Panc1 (cell line): ENCODE measurements at regions not wholly inside any gene's neighbourhood (a gene's known extent, or its start where the extent isn't known, plus 50 kb on each side); places are given as distances from the start of the nearest gene placed in this dataset.

Experiments
- ATAC-seq: fragments of 200-7000 bp; cut with Tn5 transposase; 2 replicates; pipeline ENCODE4 v1.9.1; 2020; ENCODE audit warnings: mild to moderate bottlenecking, moderate library complexity
- BruUV-seq: library from RNA; stranded (reverse); fragments of 400-500 nt; replicated peaks from 2 replicates; lab custom pipeline; 2021; lab: Mats Ljungman, UMichigan
- CTCF ChIA-PET: fragments of 300-600 bp; sonication (Branson Sonifier 250); formaldehyde crosslinking; loops from one replicate; lab custom pipeline; 2022; ENCODE audit warnings: antibody characterized with exemption; lab: Charles Lee
- POLR2A ChIA-PET: fragments of 300-600 bp; sonication (Branson Sonifier 250); formaldehyde crosslinking; loops from one replicate; lab custom pipeline; 2022; ENCODE audit warnings: antibody characterized with exemption; lab: Charles Lee
- DNase-seq: peaks from one replicate; pipeline ENCODE4 v3.0.0-alpha.2; 2010; ENCODE audit warnings: low read depth, low spot score
- H3K27ac ChIP-seq: 2 replicates; pipeline ENCODE4 v1.5.1; 2011; ENCODE audit warnings: mild to moderate bottlenecking, low read length, inconsistent platforms
- H3K27me3 ChIP-seq: fragments of 200-500 bp; sonication (Bioruptor generic); 2 replicates; pipeline ENCODE4 v1.6.0; 2014; ENCODE audit warnings: low read length, inconsistent platforms; ENCODE audit not compliant: control insufficient read depth, insufficient read depth
- H3K36me3 ChIP-seq: fragments of 200-500 bp; sonication (Bioruptor generic); 2 replicates; pipeline ENCODE4 v1.5.1; 2014; ENCODE audit warnings: inconsistent platforms, mild to moderate bottlenecking, low read length, moderate library complexity; ENCODE audit not compliant: control insufficient read depth, insufficient read depth
- H3K4me1 ChIP-seq: 2 replicates; pipeline ENCODE4 v1.5.1; 2011; ENCODE audit warnings: inconsistent platforms, mild to moderate bottlenecking, low read length, moderate library complexity; ENCODE audit not compliant: control insufficient read depth, insufficient read depth
- H3K4me3 ChIP-seq, 2 experiments: 2 replicates each; pipeline ENCODE4 v1.5.1; 2011 to 2012; ENCODE audit warnings: low read depth in 2 of 2, low read length in 2 of 2, mild to moderate bottlenecking in 2 of 2, inconsistent platforms in 1 of 2, moderate library complexity in 1 of 2
- H3K9me3 ChIP-seq: fragments of 200-500 bp; sonication (Bioruptor generic); 2 replicates; pipeline ENCODE4 v1.5.1; 2014; ENCODE audit warnings: low read depth, mild to moderate bottlenecking, inconsistent platforms, low read length, moderate library complexity; ENCODE audit not compliant: control insufficient read depth, insufficient read depth
- POLR2AphosphoS5 ChIP-seq: IDR thresholded peaks from 2 replicates; pipeline ENCODE4 v1.6.1; 2012; ENCODE audit warnings: mild to moderate bottlenecking, low read depth, low read length, moderate library complexity
- SIN3A ChIP-seq: IDR thresholded peaks from 2 replicates; pipeline ENCODE4 v1.6.1; 2012; ENCODE audit warnings: low read depth, mild to moderate bottlenecking, low read length, moderate library complexity, borderline replicate concordance; ENCODE audit not compliant: insufficient read depth
- TCF7L2 ChIP-seq: IDR thresholded peaks from 2 replicates; pipeline ENCODE4 v1.6.1; 2011; ENCODE audit warnings: mild to moderate bottlenecking, low read depth, low read length, inconsistent platforms
- in situ Hi-C: cut with HindIII; loops from 2 replicates; pipeline ENCODE4 v1.10.0; 2016; ENCODE audit warnings: low sequenced_read_pairs, low pct_unique_long_range_greater_than_20kb
- intact Hi-C: fragments of 100-400 bp; cut with micrococcal nuclease; formaldehyde crosslinking; loops from one replicate; pipeline ENCODE4 v1.10.0; 2022; ENCODE audit not compliant: unreplicated experiment
- TF ChIP-seq, protein P1 (sequence below), 2 experiments: IDR thresholded peaks; 2 replicates each; pipeline ENCODE4 v1.6.1; 2011 to 2012; ENCODE audit warnings: low read depth in 2 of 2, control low read depth in 1 of 2, low read length in 1 of 2, mild to moderate bottlenecking in 1 of 2, moderate library complexity in 1 of 2; ENCODE audit not compliant: insufficient read depth in 1 of 2
- TF ChIP-seq, protein P2 (sequence below): fragments of 450-650 bp; IDR thresholded peaks from 2 replicates; pipeline ENCODE4 v1.5.1; 2017; ENCODE audit warnings: mild to moderate bottlenecking

DNA sequence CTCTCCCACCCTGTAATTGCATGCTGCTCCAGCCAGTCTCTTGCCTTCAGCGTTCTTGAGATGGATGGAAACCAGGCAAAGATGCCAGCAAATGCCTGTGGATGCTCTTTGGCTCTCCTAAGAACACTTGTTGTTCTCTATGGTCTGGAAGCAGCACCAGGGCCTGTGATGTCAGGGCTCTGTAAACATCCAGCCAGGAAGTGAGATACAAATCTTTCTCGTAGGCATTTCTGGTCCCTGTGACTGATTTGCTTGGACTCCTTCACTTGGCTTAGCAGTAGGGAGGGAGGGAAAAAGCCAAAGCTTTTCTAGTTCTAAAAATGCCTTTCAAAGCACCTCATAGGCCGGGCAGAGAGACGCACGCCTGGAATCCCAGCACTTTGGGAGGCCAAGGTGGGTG is 201.3 kb downstream of the REEP3 start:
- Histone ChIP-seq H3K9me3 (no peaks in the 10 kb centered on the region), H3K36me3 (no peaks in the 10 kb centered on the region), H3K27me3 (peaks cover 5% of the 10 kb centered on the region; the same call in 1 of the 2 replicates), H3K4me1 (peaks cover 19% of the 10 kb centered on the region), H3K27ac (no peak overlapping the region), H3K4me3 (no peak overlapping the region)
- CTCF ChIA-PET, result interaction anchor here (0.6 kb wide), 1 partner anchor 256 kb away, joined by 5 read pairs; no protein-coding TSS in a partner anchor
- in situ Hi-C loops (loop anchor here (25.0 kb wide), 1 partner anchor 535 kb away; no protein-coding TSS in a partner anchor), intact Hi-C loops (loop anchor here (5.0 kb wide), 1 partner anchor 555 kb away; no protein-coding TSS in a partner anchor)
- no TSS peak for BruUV-seq
- ATAC-seq (peak; percentile 52; the same call in 1 of the 2 replicates), DNase-seq (no peak)
- POLR2A ChIA-PET, result no interaction called here
- TF ChIP-seq, protein P1, sequence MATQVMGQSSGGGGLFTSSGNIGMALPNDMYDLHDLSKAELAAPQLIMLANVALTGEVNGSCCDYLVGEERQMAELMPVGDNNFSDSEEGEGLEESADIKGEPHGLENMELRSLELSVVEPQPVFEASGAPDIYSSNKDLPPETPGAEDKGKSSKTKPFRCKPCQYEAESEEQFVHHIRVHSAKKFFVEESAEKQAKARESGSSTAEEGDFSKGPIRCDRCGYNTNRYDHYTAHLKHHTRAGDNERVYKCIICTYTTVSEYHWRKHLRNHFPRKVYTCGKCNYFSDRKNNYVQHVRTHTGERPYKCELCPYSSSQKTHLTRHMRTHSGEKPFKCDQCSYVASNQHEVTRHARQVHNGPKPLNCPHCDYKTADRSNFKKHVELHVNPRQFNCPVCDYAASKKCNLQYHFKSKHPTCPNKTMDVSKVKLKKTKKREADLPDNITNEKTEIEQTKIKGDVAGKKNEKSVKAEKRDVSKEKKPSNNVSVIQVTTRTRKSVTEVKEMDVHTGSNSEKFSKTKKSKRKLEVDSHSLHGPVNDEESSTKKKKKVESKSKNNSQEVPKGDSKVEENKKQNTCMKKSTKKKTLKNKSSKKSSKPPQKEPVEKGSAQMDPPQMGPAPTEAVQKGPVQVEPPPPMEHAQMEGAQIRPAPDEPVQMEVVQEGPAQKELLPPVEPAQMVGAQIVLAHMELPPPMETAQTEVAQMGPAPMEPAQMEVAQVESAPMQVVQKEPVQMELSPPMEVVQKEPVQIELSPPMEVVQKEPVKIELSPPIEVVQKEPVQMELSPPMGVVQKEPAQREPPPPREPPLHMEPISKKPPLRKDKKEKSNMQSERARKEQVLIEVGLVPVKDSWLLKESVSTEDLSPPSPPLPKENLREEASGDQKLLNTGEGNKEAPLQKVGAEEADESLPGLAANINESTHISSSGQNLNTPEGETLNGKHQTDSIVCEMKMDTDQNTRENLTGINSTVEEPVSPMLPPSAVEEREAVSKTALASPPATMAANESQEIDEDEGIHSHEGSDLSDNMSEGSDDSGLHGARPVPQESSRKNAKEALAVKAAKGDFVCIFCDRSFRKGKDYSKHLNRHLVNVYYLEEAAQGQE (IDR thresholded peaks at IDR 0.05; ENCODE audit: insufficient read depth in 1 of 2, low read depth in 2 of 2, low read length in 1 of 2), result no peak
- TF ChIP-seq, protein P2, sequence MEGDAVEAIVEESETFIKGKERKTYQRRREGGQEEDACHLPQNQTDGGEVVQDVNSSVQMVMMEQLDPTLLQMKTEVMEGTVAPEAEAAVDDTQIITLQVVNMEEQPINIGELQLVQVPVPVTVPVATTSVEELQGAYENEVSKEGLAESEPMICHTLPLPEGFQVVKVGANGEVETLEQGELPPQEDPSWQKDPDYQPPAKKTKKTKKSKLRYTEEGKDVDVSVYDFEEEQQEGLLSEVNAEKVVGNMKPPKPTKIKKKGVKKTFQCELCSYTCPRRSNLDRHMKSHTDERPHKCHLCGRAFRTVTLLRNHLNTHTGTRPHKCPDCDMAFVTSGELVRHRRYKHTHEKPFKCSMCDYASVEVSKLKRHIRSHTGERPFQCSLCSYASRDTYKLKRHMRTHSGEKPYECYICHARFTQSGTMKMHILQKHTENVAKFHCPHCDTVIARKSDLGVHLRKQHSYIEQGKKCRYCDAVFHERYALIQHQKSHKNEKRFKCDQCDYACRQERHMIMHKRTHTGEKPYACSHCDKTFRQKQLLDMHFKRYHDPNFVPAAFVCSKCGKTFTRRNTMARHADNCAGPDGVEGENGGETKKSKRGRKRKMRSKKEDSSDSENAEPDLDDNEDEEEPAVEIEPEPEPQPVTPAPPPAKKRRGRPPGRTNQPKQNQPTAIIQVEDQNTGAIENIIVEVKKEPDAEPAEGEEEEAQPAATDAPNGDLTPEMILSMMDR, result no peak

- POLR2A ChIA-PET, result no interaction called here
- Histone ChIP-seq H3K9me3 (no peaks in the 10 kb centered on the region), H3K27me3 (peaks cover 5% of the 10 kb centered on the region; the same call in 1 of the 2 replicates), H3K27ac (no peak overlapping the region), H3K4me1 (peaks cover 18% of the 10 kb centered on the region), H3K36me3 (no peaks in the 10 kb centered on the region), H3K4me3 (no peak overlapping the region)
- intact Hi-C loops, result loop anchor here (5.0 kb wide), 1 partner anchor 556 kb away; no protein-coding TSS in a partner anchor
- in situ Hi-C loops, result loop anchor here (25.0 kb wide), 1 partner anchor 536 kb away; no protein-coding TSS in a partner anchor
- DNase-seq (no peak), ATAC-seq (no peak)
- no TSS peak for BruUV-seq
- TF ChIP-seq SIN3A (no peak), TCF7L2 (no peak), POLR2AphosphoS5 (no peak)
- TF ChIP-seq, protein P2, result no peak
- TF ChIP-seq, protein P1 (IDR thresholded peaks at IDR 0.05; ENCODE audit: insufficient read depth in 1 of 2, low read depth in 2 of 2, low read length in 1 of 2), result no peak
- CTCF ChIA-PET, result interaction anchor here (0.6 kb wide), 1 partner anchor 256 kb away, joined by 5 read pairs; no protein-coding TSS in a partner anchor
Measured at GRCh38 chr10:63723320-63723719, 202.1 kb downstream of the REEP3 start.
